Skeletal muscle tissue (tissue), 3 donors: ENCODE measurements at regions not wholly inside any gene's neighbourhood (a gene's known extent, or its start where the extent isn't known, plus 50 kb on each side); places are given as distances from the start of the nearest gene placed in this dataset.

Experiments
- H3K27ac ChIP-seq: one replicate; pipeline ENCODE4 v1.7.0; 2013; ENCODE audit warnings: mild to moderate bottlenecking, low read depth, low read length, inconsistent platforms
- H3K27me3 ChIP-seq, 3 donors: one replicate each; pipeline ENCODE4 v1.7.0; 2013; ENCODE audit warnings: low read length in 3 of 3; ENCODE audit not compliant: control insufficient read depth in 3 of 3, insufficient read depth in 3 of 3
- H3K36me3 ChIP-seq, 3 donors: one replicate each; pipeline ENCODE4 v1.7.0; 2013; ENCODE audit warnings: low read length in 3 of 3; ENCODE audit not compliant: control insufficient read depth in 3 of 3, insufficient read depth in 3 of 3
- H3K4me1 ChIP-seq, 3 donors: one replicate each; pipeline ENCODE4 v1.7.0; 2013; ENCODE audit warnings: low read length in 3 of 3, mild to moderate bottlenecking in 3 of 3; ENCODE audit not compliant: control insufficient read depth in 3 of 3, insufficient read depth in 3 of 3
- H3K4me3 ChIP-seq, 3 donors: one replicate each; pipeline ENCODE4 v1.7.0; 2013; ENCODE audit warnings: low read length in 3 of 3
- H3K9ac ChIP-seq, 3 donors: one replicate each; pipeline ENCODE4 v1.7.0; 2013; ENCODE audit warnings: low read length in 3 of 3, mild to moderate bottlenecking in 3 of 3, moderate library complexity in 2 of 3, low read depth in 1 of 3
- H3K9me3 ChIP-seq, 3 donors: one replicate each; pipeline ENCODE4 v1.7.0; 2013; ENCODE audit warnings: low read length in 3 of 3; ENCODE audit not compliant: control insufficient read depth in 3 of 3
- donor health status: Osteomylitis.

GRCh38 chr3:10706740-10707399 is 109.2 kb upstream of the SLC6A11 start:
- Histone ChIP-seq H3K9ac (no peak overlapping the region), H3K4me1 (peaks cover 0 to 7% (median 4%) of the 10 kb centered on the region in 3 donors), H3K27me3 (peaks cover 39 to 53% (median 43%) of the 10 kb centered on the region in 3 donors), H3K4me3 (no peak overlapping the region), H3K36me3 (no peaks in the 10 kb centered on the region), H3K27ac (no peak overlapping the region), H3K9me3 (no peaks in the 10 kb centered on the region)

DNA sequence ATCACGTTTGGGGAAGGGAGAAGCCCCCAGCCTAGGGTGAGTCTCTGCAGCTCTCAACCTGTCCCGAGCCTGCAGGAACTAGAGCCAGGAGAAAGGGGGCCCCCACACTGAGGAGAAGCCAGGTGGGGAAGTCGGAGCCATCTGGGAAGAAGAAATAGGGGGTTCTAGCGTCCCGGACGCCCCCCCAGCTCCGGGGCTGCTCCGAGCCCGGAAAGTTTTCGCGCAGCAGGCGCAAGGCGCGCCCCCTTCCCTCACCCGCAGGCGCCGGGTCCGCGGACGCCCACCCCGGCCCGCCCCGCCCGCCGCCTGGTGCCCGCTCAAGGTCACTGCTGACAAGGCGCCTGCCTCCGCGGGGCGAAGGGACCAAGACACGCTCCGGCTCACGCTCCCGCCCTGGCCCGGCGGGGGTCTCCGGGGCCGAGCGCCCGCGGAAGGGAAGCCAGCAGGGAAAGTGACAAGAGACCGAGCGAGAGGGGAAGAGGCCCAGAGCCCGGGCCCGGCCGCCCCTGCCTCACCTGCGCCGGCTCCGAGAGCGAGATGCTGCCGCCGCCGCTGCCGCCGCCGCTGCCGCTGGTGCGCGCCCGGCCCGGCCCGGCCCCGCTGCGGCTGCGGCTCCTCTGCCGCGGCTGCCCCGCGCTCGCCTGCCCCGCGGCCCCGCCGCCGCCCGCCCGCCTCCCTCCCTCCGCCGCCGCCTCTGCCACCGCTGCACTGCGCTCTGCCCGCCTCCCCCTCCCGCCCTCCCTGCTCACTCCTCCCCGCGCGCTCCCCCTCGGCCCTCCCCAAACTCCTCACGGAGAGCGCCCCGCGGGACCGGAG is 108.4 kb upstream of the SLC6A11 start:
- H3K4me1 ChIP-seq = peaks cover 0 to 7% (median 4%) of the 10 kb centered on the region in 3 donors
- H3K9ac ChIP-seq = no peak overlapping the region
- H3K27me3 ChIP-seq = peaks cover 43 to 55% (median 44%) of the 10 kb centered on the region in 3 donors
- H3K9me3 ChIP-seq = no peaks in the 10 kb centered on the region
- no peak overlapping the region for H3K27ac ChIP-seq
- H3K4me3 ChIP-seq = no peak overlapping the region
- no peaks in the 10 kb centered on the region for H3K36me3 ChIP-seq

DNA sequence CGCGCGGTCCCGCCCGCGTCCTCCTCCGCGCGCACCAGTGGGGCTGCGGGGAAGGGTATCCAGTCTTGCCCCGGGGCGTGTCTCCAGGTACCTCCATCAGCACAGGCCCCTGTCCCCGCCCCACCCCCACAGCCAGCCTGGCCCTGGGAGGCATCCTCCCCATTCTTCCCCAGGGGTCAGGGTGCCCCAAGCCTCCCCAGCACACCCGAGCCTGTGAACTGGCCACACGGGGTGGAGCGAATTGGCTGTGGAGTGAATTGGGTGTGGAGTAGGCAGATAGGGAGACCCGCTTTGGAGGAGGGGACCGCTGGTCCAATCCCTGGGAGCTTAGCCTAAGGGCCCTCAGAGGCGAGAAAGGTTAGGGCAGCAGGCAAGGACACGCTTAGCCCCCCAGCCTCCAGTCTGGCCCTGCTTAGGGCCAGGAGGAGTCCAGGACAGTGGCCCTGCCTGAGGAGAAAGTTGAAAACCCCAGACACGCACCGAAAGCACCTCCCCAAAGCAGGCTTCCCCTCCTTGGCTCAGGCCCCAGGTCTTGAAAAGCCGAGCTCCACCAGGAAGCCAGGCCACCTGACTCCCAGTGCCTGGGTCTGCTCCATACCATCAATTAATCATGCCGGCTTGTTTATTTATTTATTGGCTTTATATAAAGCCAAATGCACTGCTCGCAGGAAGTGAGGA is 107.7 kb upstream of the SLC6A11 start:
- no peaks in the 10 kb centered on the region for H3K36me3 ChIP-seq
- H3K4me1 ChIP-seq = peaks cover 0 to 4% (median 0%) of the 10 kb centered on the region in 3 donors
- no peaks in the 10 kb centered on the region for H3K9me3 ChIP-seq
- peaks cover 36 to 49% (median 44%) of the 10 kb centered on the region in 3 donors for H3K27me3 ChIP-seq
- H3K9ac ChIP-seq = no peak overlapping the region
- H3K4me3 ChIP-seq = no peak overlapping the region
- H3K27ac ChIP-seq = no peak overlapping the region

DNA sequence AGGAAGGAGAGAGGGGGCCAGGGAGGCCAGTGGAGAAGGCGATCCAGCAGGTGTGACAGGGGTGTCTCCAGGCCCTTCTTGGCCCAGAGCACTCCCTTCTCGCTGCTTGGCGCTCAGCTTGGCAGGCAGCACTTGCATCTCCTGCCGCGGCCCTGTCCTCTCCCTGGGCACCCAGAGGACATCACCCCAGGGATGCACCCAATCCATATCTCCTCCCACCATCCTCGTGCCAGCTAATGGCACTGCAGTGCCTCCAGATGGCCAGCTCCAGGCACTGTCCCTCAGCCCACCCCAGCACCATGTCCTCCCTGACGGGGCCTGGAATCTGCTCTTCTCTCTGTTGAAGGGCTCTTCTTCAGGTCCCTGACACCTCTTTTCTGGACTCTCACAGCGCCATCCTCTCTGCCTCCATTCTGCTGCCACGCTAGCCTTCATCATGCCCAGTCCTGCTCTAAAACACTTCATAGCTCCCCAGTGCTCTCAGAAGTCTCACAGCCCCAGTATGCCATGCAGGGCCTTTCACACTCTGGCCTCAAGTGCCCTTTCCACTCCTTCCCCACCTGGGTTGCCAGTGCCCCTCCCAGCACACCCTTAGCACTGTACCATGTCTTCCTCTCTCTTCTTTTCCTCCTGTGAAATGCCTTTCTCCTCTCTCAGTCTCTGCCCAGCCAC is 106.8 kb upstream of the SLC6A11 start:
- H3K4me3 ChIP-seq = no peak overlapping the region
- H3K27me3 ChIP-seq = peaks cover 33 to 46% (median 43%) of the 10 kb centered on the region in 3 donors
- H3K9me3 ChIP-seq = no peaks in the 10 kb centered on the region
- no peak overlapping the region for H3K27ac ChIP-seq
- no peaks in the 10 kb centered on the region for H3K36me3 ChIP-seq
- H3K9ac ChIP-seq = no peak overlapping the region
- peaks cover 0 to 4% (median 0%) of the 10 kb centered on the region in 3 donors for H3K4me1 ChIP-seq

DNA sequence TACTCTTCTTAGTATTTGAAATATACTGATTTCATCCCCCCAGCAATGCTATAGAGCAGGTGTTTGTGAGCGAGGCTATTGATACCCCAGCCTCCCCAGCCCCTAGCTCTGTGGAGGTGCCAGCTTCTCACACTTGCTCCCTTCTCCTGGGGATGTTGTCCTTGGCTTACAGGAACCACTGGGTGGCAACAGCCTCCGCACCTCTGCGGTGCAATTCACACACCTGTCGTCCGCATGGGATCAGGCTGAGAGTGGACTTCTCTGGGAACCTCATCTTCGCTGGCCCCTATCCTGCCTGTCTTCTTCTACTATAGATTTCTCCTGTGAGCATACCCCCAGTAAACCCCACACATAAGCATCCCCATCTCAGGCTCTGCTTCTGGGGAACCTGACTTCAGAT is 103.9 kb upstream of the SLC6A11 start:
- no peaks in the 10 kb centered on the region for H3K36me3 ChIP-seq
- H3K4me1 ChIP-seq = peaks cover 0 to 2% (median 0%) of the 10 kb centered on the region in 3 donors
- H3K27me3 ChIP-seq = peaks cover 11 to 26% (median 21%) of the 10 kb centered on the region in 3 donors
- H3K4me3 ChIP-seq = no peak overlapping the region
- no peak overlapping the region for H3K27ac ChIP-seq
- no peaks in the 10 kb centered on the region for H3K9me3 ChIP-seq
- no peak overlapping the region for H3K9ac ChIP-seq

GRCh38 chr3:10713656-10714055 is 102.4 kb upstream of the SLC6A11 start:
- Histone ChIP-seq H3K9ac (no peak overlapping the region), H3K4me1 (no peaks in the 10 kb centered on the region), H3K27me3 (peaks cover 8 to 18% (median 17%) of the 10 kb centered on the region in 3 donors), H3K9me3 (no peaks in the 10 kb centered on the region), H3K27ac (no peak overlapping the region), H3K36me3 (no peaks in the 10 kb centered on the region), H3K4me3 (no peak overlapping the region)

DNA sequence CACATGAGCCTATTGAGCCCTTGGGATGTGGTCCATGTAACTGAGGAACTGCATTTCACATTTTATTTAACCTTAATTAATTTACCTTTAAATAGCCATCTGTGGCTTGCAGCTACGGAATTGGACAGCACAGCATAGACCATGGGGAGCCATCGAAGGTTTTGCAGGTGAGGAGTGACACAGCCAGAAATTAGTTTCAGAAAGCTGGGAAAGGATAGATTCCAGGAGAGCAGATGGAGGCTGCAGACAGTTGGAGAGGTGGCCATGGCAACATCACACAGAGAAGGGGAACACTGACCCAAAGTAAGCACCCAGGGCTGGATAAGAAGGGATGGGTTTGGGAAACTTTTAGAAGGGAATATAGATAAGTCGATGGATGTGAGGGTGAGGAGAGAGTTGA is 100.1 kb upstream of the SLC6A11 start:
- H3K9me3 ChIP-seq = no peaks in the 10 kb centered on the region
- H3K9ac ChIP-seq = no peak overlapping the region
- H3K27ac ChIP-seq = no peak overlapping the region
- H3K4me3 ChIP-seq = no peak overlapping the region
- H3K27me3 ChIP-seq = peaks cover 2 to 6% (median 5%) of the 10 kb centered on the region in 3 donors
- no peaks in the 10 kb centered on the region for H3K4me1 ChIP-seq
- no peaks in the 10 kb centered on the region for H3K36me3 ChIP-seq

DNA sequence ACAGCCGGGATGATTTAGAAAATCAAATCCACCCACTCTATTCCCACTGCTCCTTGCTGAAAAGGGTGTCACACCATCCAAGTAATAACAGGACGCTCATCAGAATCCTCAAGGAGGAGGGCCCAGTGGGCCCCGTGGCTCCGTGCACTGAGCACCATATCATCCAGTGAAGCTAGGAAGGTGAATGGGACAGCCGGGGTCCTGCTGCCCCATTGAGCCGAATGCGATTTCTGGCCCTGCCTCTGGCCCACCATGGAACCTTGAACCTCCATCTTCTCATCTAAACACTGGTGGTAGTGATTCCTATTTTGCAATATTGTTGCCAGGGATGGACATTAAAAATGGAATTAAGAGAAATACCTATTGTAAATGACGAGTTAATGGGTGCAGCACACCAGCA is 99.1 kb upstream of the SLC6A11 start:
- no peaks in the 10 kb centered on the region for H3K4me1 ChIP-seq
- H3K27me3 ChIP-seq = peaks cover 2 to 8% (median 5%) of the 10 kb centered on the region in 3 donors
- no peak overlapping the region for H3K27ac ChIP-seq
- H3K36me3 ChIP-seq = no peaks in the 10 kb centered on the region
- H3K4me3 ChIP-seq = no peak overlapping the region
- no peak overlapping the region for H3K9ac ChIP-seq
- H3K9me3 ChIP-seq = no peaks in the 10 kb centered on the region

DNA sequence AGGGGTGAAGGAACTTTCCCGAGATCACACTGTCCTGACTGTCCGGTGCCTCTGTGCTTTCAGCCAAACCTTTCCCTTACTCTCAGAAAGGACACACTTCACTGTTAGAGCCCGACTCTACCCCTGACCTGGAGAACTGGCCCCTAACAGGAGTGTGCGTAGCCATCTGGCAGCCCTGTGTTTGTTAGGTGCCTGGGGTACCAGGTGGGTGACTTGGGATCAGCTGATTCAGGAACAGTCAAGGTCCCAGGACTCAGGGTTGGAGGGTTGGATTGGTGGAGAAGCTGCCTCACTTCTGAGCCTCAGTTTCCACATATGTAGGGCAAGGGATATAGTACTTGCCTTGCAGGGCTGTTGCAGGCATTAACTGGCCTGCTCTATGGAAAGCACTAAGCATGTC is 98.3 kb upstream of the SLC6A11 start:
- H3K4me3 ChIP-seq = no peak overlapping the region
- no peak overlapping the region for H3K9ac ChIP-seq
- no peaks in the 10 kb centered on the region for H3K36me3 ChIP-seq
- no peaks in the 10 kb centered on the region for H3K4me1 ChIP-seq
- H3K27me3 ChIP-seq = peaks cover 0 to 4% (median 3%) of the 10 kb centered on the region in 3 donors
- no peak overlapping the region for H3K27ac ChIP-seq
- no peaks in the 10 kb centered on the region for H3K9me3 ChIP-seq
